DND-41 (cell line): ENCODE measurements at regions not wholly inside any gene's neighbourhood (a gene's known extent, or its start where the extent isn't known, plus 50 kb on each side); places are given as distances from the start of the nearest gene placed in this dataset.

ENCODE experiments used
- EZH2 ChIP-seq: IDR thresholded peaks from 3 replicates; pipeline ENCODE4 v1.6.1; 2012; ENCODE audit warnings: borderline replicate concordance, low read depth, mild to moderate bottlenecking, moderate library complexity, low read length, inconsistent platforms; ENCODE audit not compliant: severe bottlenecking
- TF ChIP-seq, protein P1 (sequence below): IDR thresholded peaks from 2 replicates; pipeline ENCODE4 v1.5.1; 2012; ENCODE audit warnings: borderline replicate concordance, low read length, moderate library complexity, mild to moderate bottlenecking; ENCODE audit not compliant: poor library complexity, severe bottlenecking; ENCODE audit errors: extremely low read depth

- TF ChIP-seq, protein P1, sequence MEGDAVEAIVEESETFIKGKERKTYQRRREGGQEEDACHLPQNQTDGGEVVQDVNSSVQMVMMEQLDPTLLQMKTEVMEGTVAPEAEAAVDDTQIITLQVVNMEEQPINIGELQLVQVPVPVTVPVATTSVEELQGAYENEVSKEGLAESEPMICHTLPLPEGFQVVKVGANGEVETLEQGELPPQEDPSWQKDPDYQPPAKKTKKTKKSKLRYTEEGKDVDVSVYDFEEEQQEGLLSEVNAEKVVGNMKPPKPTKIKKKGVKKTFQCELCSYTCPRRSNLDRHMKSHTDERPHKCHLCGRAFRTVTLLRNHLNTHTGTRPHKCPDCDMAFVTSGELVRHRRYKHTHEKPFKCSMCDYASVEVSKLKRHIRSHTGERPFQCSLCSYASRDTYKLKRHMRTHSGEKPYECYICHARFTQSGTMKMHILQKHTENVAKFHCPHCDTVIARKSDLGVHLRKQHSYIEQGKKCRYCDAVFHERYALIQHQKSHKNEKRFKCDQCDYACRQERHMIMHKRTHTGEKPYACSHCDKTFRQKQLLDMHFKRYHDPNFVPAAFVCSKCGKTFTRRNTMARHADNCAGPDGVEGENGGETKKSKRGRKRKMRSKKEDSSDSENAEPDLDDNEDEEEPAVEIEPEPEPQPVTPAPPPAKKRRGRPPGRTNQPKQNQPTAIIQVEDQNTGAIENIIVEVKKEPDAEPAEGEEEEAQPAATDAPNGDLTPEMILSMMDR, result no peak
- no peak for TF ChIP-seq EZH2
These were observed 176.7 kb downstream of the SLC39A8 start for GRCh38 chr4:102168580-102168979.
